GM23338 (cell line): ENCODE measurements at regions not wholly inside any gene's neighbourhood (a gene's known extent, or its start where the extent isn't known, plus 50 kb on each side); places are given as distances from the start of the nearest gene placed in this dataset.

Experiments
- ATAC-seq: fragments of 200-7000 bp; cut with Tn5 transposase; 3 replicates; pipeline ENCODE4 v1.9.1; 2020
- DNase-seq: peaks from one replicate; pipeline ENCODE4 v3.0.0-alpha.2; 2015; ENCODE audit warnings: low spot score
- H2AFZ ChIP-seq: fragments of 200-600 bp; sonication (generic); 2 replicates; pipeline ENCODE4 v1.8.0; 2016; ENCODE audit warnings: antibody characterized with exemption, mild to moderate bottlenecking, moderate library complexity
- H3F3A ChIP-seq: fragments of 200-600 bp; sonication (generic); replicated peaks from 2 replicates; pipeline ENCODE4 v1.8.0; 2017; ENCODE audit warnings: antibody characterized with exemption, mixed run types, low read depth
- H3K27ac ChIP-seq: fragments of 200-600 bp; sonication (generic); 2 replicates; pipeline ENCODE4 v1.6.1; 2016; ENCODE audit warnings: low read depth
- H3K27me3 ChIP-seq: fragments of 200-600 bp; sonication (generic); 2 replicates; pipeline ENCODE4 v1.8.0; 2016; ENCODE audit warnings: mild to moderate bottlenecking, mixed run types, moderate library complexity; ENCODE audit not compliant: insufficient read depth
- H3K36me3 ChIP-seq: fragments of 200-600 bp; sonication (generic); 2 replicates; pipeline ENCODE4 v1.8.0; 2016; ENCODE audit warnings: mild to moderate bottlenecking; ENCODE audit not compliant: insufficient read depth
- H3K4me1 ChIP-seq: fragments of 200-600 bp; sonication (generic); 2 replicates; pipeline ENCODE4 v1.8.0; 2016; ENCODE audit warnings: mild to moderate bottlenecking, moderate library complexity; ENCODE audit not compliant: insufficient read depth
- H3K4me2 ChIP-seq: fragments of 200-600 bp; sonication (generic); 2 replicates; pipeline ENCODE4 v1.7.1; 2017; ENCODE audit warnings: mixed run types
- H3K4me3 ChIP-seq: fragments of 200-600 bp; sonication (generic); 2 replicates; pipeline ENCODE4 v1.6.1; 2016; ENCODE audit warnings: mixed run types
- H3K79me2 ChIP-seq: fragments of 200-600 bp; sonication (generic); replicated peaks from 2 replicates; pipeline ENCODE4 v1.8.0; 2017; ENCODE audit warnings: mild to moderate bottlenecking; ENCODE audit not compliant: insufficient read depth
- H3K9me2 ChIP-seq: fragments of 200-600 bp; sonication (generic); 2 replicates; pipeline ENCODE4 v1.8.0; 2017; ENCODE audit not compliant: insufficient read depth
- H4K20me1 ChIP-seq: fragments of 200-600 bp; sonication (generic); replicated peaks from 2 replicates; pipeline ENCODE4 v1.8.0; 2017; ENCODE audit warnings: mild to moderate bottlenecking; ENCODE audit not compliant: insufficient read depth
- H3K27ac Mint-ChIP-seq: 2 replicates; pipeline ENCODE4 v1.8.0; 2020; ENCODE audit warnings: inconsistent platforms, mild to moderate bottlenecking, moderate library complexity, mixed read lengths
- H3K27me3 Mint-ChIP-seq: 3 replicates; pipeline ENCODE4 v1.8.0; 2022; ENCODE audit warnings: low read depth, mild to moderate bottlenecking, moderate library complexity, mixed read lengths, inconsistent platforms; ENCODE audit not compliant: insufficient read depth, poor library complexity
- H3K36me3 Mint-ChIP-seq: 3 replicates; pipeline ENCODE4 v1.8.0; 2021; ENCODE audit warnings: low read depth, mild to moderate bottlenecking, inconsistent platforms, moderate library complexity, mixed read lengths
- H3K4me1 Mint-ChIP-seq: 3 replicates; pipeline ENCODE4 v1.8.0; 2020; ENCODE audit warnings: mild to moderate bottlenecking, inconsistent platforms, mixed read lengths
- H3K4me3 Mint-ChIP-seq: 3 replicates; pipeline ENCODE4 v1.8.0; 2021; ENCODE audit warnings: moderate library complexity, mild to moderate bottlenecking, inconsistent platforms, mixed read lengths
- H3K9me3 Mint-ChIP-seq: 3 replicates; pipeline ENCODE4 v1.8.0; 2020; ENCODE audit warnings: moderate library complexity, mild to moderate bottlenecking, inconsistent platforms, mixed read lengths
- CREB1 ChIP-seq: fragments of 250-450 bp; sonication (Bioruptor Pico); IDR thresholded peaks from 2 replicates; pipeline ENCODE4 v1.5.0; 2020; ENCODE audit warnings: low read depth, mild to moderate bottlenecking, moderate library complexity
- CTCF ChIP-seq, 2 experiments: fragments of 200-600 bp in 1 of 2; sonication (generic) in 1 of 2; conservative IDR thresholded peaks; 2 replicates each; pipeline versions ENCODE4 v1.5.1 to v1.6.1; 2016 to 2017; ENCODE audit warnings: antibody characterized with exemption in 2 of 2, low read depth in 2 of 2, mild to moderate bottlenecking in 2 of 2, moderate library complexity in 1 of 2
- ETS1 ChIP-seq: IDR thresholded peaks from 2 replicates; pipeline ENCODE4 v1.6.1; 2016; ENCODE audit warnings: antibody characterized with exemption
- EZH2 ChIP-seq: fragments of 200-600 bp; sonication (generic); IDR thresholded peaks from one replicate; pipeline ENCODE4 v1.8.0; 2017; ENCODE audit warnings: antibody characterized with exemption, mild to moderate bottlenecking, low read depth; ENCODE audit not compliant: unreplicated experiment
- EZH2phosphoT487 ChIP-seq: fragments of 200-600 bp; sonication (generic); IDR thresholded peaks from one replicate; pipeline ENCODE4 v1.8.1; 2018; ENCODE audit warnings: antibody characterized with exemption; ENCODE audit not compliant: unreplicated experiment
- JUNB ChIP-seq: IDR thresholded peaks from one replicate; pipeline ENCODE4 v1.6.1; 2016; ENCODE audit warnings: antibody characterized with exemption; ENCODE audit not compliant: unreplicated experiment
- NANOG ChIP-seq: IDR thresholded peaks from 2 replicates; pipeline ENCODE4 v1.6.1; 2016; ENCODE audit warnings: antibody characterized with exemption, borderline replicate concordance
- POLR2AphosphoS5 ChIP-seq: IDR thresholded peaks from 2 replicates; pipeline ENCODE4 v1.6.1; 2016; ENCODE audit warnings: antibody characterized with exemption, low read depth
- REST ChIP-seq: IDR thresholded peaks from one replicate; pipeline ENCODE4 v1.6.1; 2018; ENCODE audit warnings: antibody characterized with exemption; ENCODE audit not compliant: unreplicated experiment
- STAT1 ChIP-seq: IDR thresholded peaks from one replicate; pipeline ENCODE4 v1.6.1; 2016; ENCODE audit warnings: antibody characterized with exemption; ENCODE audit not compliant: unreplicated experiment
- ZNF114 ChIP-seq: fragments of 250-450 bp; sonication (Bioruptor Pico); IDR thresholded peaks from 2 replicates; pipeline ENCODE4 v1.5.0; 2020; ENCODE audit warnings: mild to moderate bottlenecking, moderate library complexity
- ZNF331 ChIP-seq: fragments of 250-450 bp; sonication (Bioruptor Pico); IDR thresholded peaks from 2 replicates; pipeline ENCODE4 v1.5.0; 2020; ENCODE audit warnings: low read depth, mild to moderate bottlenecking, moderate library complexity
- ZNF462 ChIP-seq: fragments of 250-450 bp; sonication (Bioruptor Pico); IDR thresholded peaks from 2 replicates; pipeline ENCODE4 v1.5.0; 2020; ENCODE audit warnings: mild to moderate bottlenecking, moderate library complexity

GRCh38 chr7:41822259-41822817 is 119.4 kb upstream of the INHBA start:
- H3K4me2 ChIP-seq: no peak overlapping the region
- H3K27ac Mint-ChIP-seq: no peak overlapping the region
- no peak overlapping the region for H3K4me3 Mint-ChIP-seq
- no peaks in the 10 kb centered on the region for H3F3A ChIP-seq
- no peaks in the 10 kb centered on the region for H3K36me3 Mint-ChIP-seq
- TF ChIP-seq EZH2: no peak
- no peak for TF ChIP-seq EZH2phosphoT487
- no peak for TF ChIP-seq REST
- no peak for TF ChIP-seq CTCF (conservative IDR thresholded peaks at IDR 0.05; ENCODE audit: low read depth in 2 of 2)
- no peak for TF ChIP-seq JUNB
- TF ChIP-seq CREB1: no peak
- no peak for TF ChIP-seq ZNF114 (CRISPR knock-in tag)
- no peak for TF ChIP-seq ETS1
- TF ChIP-seq ZNF331 (CRISPR knock-in tag): no peak
- no peak for TF ChIP-seq ZNF462 (CRISPR knock-in tag)
- TF ChIP-seq NANOG: no peak
- TF ChIP-seq POLR2AphosphoS5: no peak
- no peak for TF ChIP-seq STAT1
- no peaks in the 10 kb centered on the region for H3K79me2 ChIP-seq
- H3K36me3 ChIP-seq: no peaks in the 10 kb centered on the region
- no peak overlapping the region for H2AFZ ChIP-seq
- no peaks in the 10 kb centered on the region for H3K27me3 ChIP-seq
- peaks cover 4% of the 10 kb centered on the region for H3K27me3 Mint-ChIP-seq
- no peak for ATAC-seq
- no peaks in the 10 kb centered on the region; the same call in 2 of the 3 replicates for H3K9me3 Mint-ChIP-seq
- no peak for DNase-seq
- H4K20me1 ChIP-seq: no peaks in the 10 kb centered on the region
- H3K4me1 Mint-ChIP-seq: peaks cover 6% of the 10 kb centered on the region
- no peaks in the 10 kb centered on the region for H3K9me2 ChIP-seq
- no peak overlapping the region for H3K27ac ChIP-seq
- H3K4me3 ChIP-seq: no peak overlapping the region
- H3K4me1 ChIP-seq: no peaks in the 10 kb centered on the region
